B cell (primary cell): ENCODE measurements at regions not wholly inside any gene's neighbourhood (a gene's known extent, or its start where the extent isn't known, plus 50 kb on each side); places are given as distances from the start of the nearest gene placed in this dataset.

Source experiments
- EZH2 ChIP-seq: IDR thresholded peaks from 2 replicates; pipeline ENCODE4 v1.6.1; 2012; ENCODE audit warnings: borderline replicate concordance, low read depth, mild to moderate bottlenecking, moderate library complexity, low read length; ENCODE audit not compliant: insufficient read depth, poor library complexity, severe bottlenecking
- TF ChIP-seq, protein P1 (sequence below): fragments of 200-600 bp; IDR thresholded peaks from one replicate; pipeline ENCODE4 v1.8.0; 2022; ENCODE audit warnings: antibody characterized with exemption, mild to moderate bottlenecking

DNA sequence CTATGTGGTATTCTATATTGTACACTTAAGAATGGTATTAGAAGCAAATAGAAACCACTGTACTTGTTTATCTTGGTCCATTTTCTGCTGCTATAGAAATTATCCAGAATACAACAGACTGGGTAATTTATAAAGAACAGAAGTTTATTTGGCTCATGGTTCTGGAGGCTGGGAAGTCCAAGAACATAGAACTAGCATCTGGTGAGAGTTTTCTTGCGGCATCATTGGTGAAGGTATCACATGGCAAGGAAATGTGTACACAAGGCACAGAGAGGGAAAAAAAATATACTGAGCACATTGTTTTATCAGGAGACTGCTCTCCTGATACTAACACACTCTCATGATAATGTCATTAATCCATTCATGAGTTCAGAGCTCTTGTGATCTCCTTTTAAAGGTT is 130.3 kb upstream of the STXBP6 start:
- TF ChIP-seq, protein P1, sequence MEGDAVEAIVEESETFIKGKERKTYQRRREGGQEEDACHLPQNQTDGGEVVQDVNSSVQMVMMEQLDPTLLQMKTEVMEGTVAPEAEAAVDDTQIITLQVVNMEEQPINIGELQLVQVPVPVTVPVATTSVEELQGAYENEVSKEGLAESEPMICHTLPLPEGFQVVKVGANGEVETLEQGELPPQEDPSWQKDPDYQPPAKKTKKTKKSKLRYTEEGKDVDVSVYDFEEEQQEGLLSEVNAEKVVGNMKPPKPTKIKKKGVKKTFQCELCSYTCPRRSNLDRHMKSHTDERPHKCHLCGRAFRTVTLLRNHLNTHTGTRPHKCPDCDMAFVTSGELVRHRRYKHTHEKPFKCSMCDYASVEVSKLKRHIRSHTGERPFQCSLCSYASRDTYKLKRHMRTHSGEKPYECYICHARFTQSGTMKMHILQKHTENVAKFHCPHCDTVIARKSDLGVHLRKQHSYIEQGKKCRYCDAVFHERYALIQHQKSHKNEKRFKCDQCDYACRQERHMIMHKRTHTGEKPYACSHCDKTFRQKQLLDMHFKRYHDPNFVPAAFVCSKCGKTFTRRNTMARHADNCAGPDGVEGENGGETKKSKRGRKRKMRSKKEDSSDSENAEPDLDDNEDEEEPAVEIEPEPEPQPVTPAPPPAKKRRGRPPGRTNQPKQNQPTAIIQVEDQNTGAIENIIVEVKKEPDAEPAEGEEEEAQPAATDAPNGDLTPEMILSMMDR, result no peak
- no peak for TF ChIP-seq EZH2
